Tibial artery (tissue), 4 donors: ENCODE measurements at regions not wholly inside any gene's neighbourhood (a gene's known extent, or its start where the extent isn't known, plus 50 kb on each side); places are given as distances from the start of the nearest gene placed in this dataset.

Experiments used
- DNase-seq, 2 donors: peaks; one replicate each; pipeline ENCODE4 v3.0.0-alpha.2; 2019
- H3K27ac ChIP-seq, 2 donors: fragments of 200-600 bp; sonication (generic) in 1 of 2; 1 replicate in 1 of 2; 2 replicates in 1 of 2; pipeline ENCODE4 v1.5.1; 2018 to 2019; ENCODE audit warnings: mild to moderate bottlenecking in 1 of 2
- H3K27me3 ChIP-seq, 2 donors: fragments of 200-600 bp; sonication (generic) in 1 of 2; one replicate each; pipeline versions ENCODE4 v1.5.1 to v1.6.0; 2016 to 2019
- H3K36me3 ChIP-seq, 3 donors: fragments of 200-600 bp; sonication (generic) in 2 of 3; one replicate each; pipeline ENCODE4 v1.5.1; 2016 to 2019; ENCODE audit warnings: mild to moderate bottlenecking in 2 of 3
- H3K4me1 ChIP-seq, 4 donors: fragments of 200-600 bp; sonication (generic) in 2 of 4; 1 replicate in 3 of 4; 2 replicates in 1 of 4; pipeline ENCODE4 v1.5.1; 2016 to 2019
- H3K4me3 ChIP-seq, 2 donors: fragments of 200-600 bp; sonication (generic) in 1 of 2; 1 replicate in 1 of 2; 2 replicates in 1 of 2; pipeline ENCODE4 v1.5.1; 2018 to 2019; ENCODE audit warnings: mild to moderate bottlenecking in 2 of 2
- H3K9me3 ChIP-seq, 3 donors: fragments of 200-600 bp; sonication (generic) in 1 of 3; one replicate each; pipeline ENCODE4 v1.5.1; 2016 to 2019
- CTCF ChIP-seq, 2 experiments: fragments of 200-600 bp in 1 of 2; fragments of 450-650 bp in 1 of 2; IDR thresholded peaks; one replicate each; pipeline ENCODE4 v1.5.1; 2017 to 2019; ENCODE audit warnings: antibody characterized with exemption in 2 of 2, mild to moderate bottlenecking in 1 of 2, moderate library complexity in 1 of 2
- intact Hi-C: fragments of 100-400 bp; cut with DNase I; formaldehyde crosslinking; loops from one replicate; pipeline ENCODE4 v1.15.0; 2023; ENCODE audit warnings: low total_unique reads

- peaks cover 0 to 7% of the 10 kb centered on the region in 2 donors for H3K27me3 ChIP-seq
- H3K27ac ChIP-seq, result no peak overlapping the region
- peaks cover 0 to 4% (median 0%) of the 10 kb centered on the region in 4 donors for H3K4me1 ChIP-seq
- DNase-seq, result no peak
- no peaks in the 10 kb centered on the region for H3K9me3 ChIP-seq
- intact Hi-C loops, result no loop called here
- H3K4me3 ChIP-seq, result no peak overlapping the region
- peak; percentile 38 for TF ChIP-seq CTCF (IDR thresholded peaks at IDR 0.05)
- no peaks in the 10 kb centered on the region for H3K36me3 ChIP-seq
Observed at GRCh38 chr2:165016772-165017411, 61.6 kb upstream of the SLC38A11 start.

- no peaks in the 10 kb centered on the region for H3K9me3 ChIP-seq
- H3K27me3 ChIP-seq, result peaks cover 0 to 7% of the 10 kb centered on the region in 2 donors
- TF ChIP-seq CTCF (IDR thresholded peaks at IDR 0.05), result peak; percentile 58 to 77
- intact Hi-C loops, result no loop called here
- DNase-seq, result peak in 1 of 2 donors; percentile 55
- H3K4me3 ChIP-seq, result no peak overlapping the region
- H3K36me3 ChIP-seq, result no peaks in the 10 kb centered on the region
- H3K4me1 ChIP-seq, result peaks cover 0 to 4% (median 0%) of the 10 kb centered on the region in 4 donors
- no peak overlapping the region for H3K27ac ChIP-seq
Observed at GRCh38 chr2:165015052-165015642, 59.8 kb upstream of the SLC38A11 start.

GRCh38 chr2:165013944-165014619 is 58.8 kb upstream of the SLC38A11 start:
- intact Hi-C loops, result no loop called here
- no peaks in the 10 kb centered on the region for H3K36me3 ChIP-seq

DNA sequence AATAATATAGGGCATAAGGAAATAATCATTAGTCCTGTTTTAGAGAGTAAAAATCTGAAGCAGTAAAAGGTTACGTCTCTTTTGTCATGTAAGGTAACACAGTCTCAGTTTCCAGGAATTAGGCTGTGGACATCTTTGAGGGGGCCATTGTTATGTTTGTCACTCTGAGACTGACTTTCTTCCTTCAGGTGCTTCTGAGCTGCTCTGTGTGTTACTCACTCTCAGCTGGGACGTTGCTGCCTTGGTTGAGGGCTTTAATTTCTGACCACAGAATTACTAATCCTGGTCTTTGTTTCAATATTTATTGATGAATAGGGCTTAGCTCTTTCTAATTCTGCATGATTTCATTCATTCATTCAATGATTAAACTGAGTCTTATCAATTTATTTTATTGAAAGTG is 55.9 kb upstream of the SLC38A11 start:
- no peak for DNase-seq
- Histone ChIP-seq H3K4me3 (no peak overlapping the region), H3K27me3 (peaks cover 0 to 3% of the 10 kb centered on the region in 2 donors), H3K9me3 (no peaks in the 10 kb centered on the region), H3K27ac (no peak overlapping the region), H3K36me3 (no peaks in the 10 kb centered on the region), H3K4me1 (peaks cover 0 to 2% (median 0%) of the 10 kb centered on the region in 4 donors)
- TF ChIP-seq CTCF (IDR thresholded peaks at IDR 0.05), result no peak
- intact Hi-C loops, result no loop called here

More at GRCh38 chr2:165013944-165014619, 58.8 kb upstream of the SLC38A11 start:
- Histone ChIP-seq H3K4me3 (no peak overlapping the region), H3K9me3 (no peaks in the 10 kb centered on the region), H3K27ac (no peak overlapping the region), H3K27me3 (peaks cover 0 to 7% of the 10 kb centered on the region in 2 donors), H3K4me1 (peaks cover 0 to 4% (median 0%) of the 10 kb centered on the region in 4 donors)
- no peak for TF ChIP-seq CTCF (IDR thresholded peaks at IDR 0.05)
- no peak for DNase-seq

- H3K4me1 ChIP-seq, result peaks cover 0 to 2% (median 0%) of the 10 kb centered on the region in 4 donors
- H3K36me3 ChIP-seq, result no peaks in the 10 kb centered on the region
- no peak overlapping the region for H3K27ac ChIP-seq
Observed at GRCh38 chr2:165010556-165010955, 55.2 kb upstream of the SLC38A11 start.

More at GRCh38 chr2:165010556-165010955, 55.2 kb upstream of the SLC38A11 start:
- TF ChIP-seq CTCF (IDR thresholded peaks at IDR 0.05), result no peak
- no peaks in the 10 kb centered on the region for H3K27me3 ChIP-seq
- no peaks in the 10 kb centered on the region for H3K9me3 ChIP-seq
- intact Hi-C loops, result no loop called here
- DNase-seq, result no peak
- no peak overlapping the region for H3K4me3 ChIP-seq
